OCI-LY7 (cell line): ENCODE measurements at regions not wholly inside any gene's neighbourhood (a gene's known extent, or its start where the extent isn't known, plus 50 kb on each side); places are given as distances from the start of the nearest gene placed in this dataset.

ENCODE experiments used
- EZH2phosphoT487 ChIP-seq: fragments of 200-600 bp; sonication (generic); IDR thresholded peaks from 2 replicates; pipeline ENCODE4 v1.6.1; 2018; ENCODE audit warnings: low read depth, borderline replicate concordance, mild to moderate bottlenecking, mixed run types, antibody characterized with exemption, low read length, moderate library complexity, mixed read lengths
- TF ChIP-seq, protein P1 (sequence below): fragments of 200-600 bp; sonication (generic); conservative IDR thresholded peaks from 2 replicates; pipeline ENCODE4 v1.5.1; 2014; ENCODE audit warnings: mild to moderate bottlenecking, antibody characterized with exemption, low read length, moderate library complexity, mixed read lengths

DNA sequence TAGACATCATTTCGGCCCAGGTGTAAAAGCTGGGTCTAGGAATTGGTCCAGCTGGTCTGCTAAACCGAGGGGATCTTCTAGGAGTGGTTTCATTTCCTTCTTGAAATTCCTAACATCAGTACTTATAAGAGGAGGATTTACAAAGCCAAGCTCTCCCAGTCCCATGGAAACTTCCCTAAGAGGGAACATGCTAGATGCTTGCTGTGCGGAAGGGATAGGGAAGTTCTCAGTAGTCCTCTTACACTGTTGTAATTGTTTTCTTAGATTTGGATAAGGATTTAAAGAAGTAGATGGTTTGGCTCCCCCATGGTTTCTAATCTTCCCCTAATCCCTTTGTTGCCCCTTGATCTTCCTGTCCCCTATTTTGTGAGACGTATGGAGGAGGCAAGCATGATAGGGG is 89.7 kb upstream of the XCR1 start:
- TF ChIP-seq, protein P1, sequence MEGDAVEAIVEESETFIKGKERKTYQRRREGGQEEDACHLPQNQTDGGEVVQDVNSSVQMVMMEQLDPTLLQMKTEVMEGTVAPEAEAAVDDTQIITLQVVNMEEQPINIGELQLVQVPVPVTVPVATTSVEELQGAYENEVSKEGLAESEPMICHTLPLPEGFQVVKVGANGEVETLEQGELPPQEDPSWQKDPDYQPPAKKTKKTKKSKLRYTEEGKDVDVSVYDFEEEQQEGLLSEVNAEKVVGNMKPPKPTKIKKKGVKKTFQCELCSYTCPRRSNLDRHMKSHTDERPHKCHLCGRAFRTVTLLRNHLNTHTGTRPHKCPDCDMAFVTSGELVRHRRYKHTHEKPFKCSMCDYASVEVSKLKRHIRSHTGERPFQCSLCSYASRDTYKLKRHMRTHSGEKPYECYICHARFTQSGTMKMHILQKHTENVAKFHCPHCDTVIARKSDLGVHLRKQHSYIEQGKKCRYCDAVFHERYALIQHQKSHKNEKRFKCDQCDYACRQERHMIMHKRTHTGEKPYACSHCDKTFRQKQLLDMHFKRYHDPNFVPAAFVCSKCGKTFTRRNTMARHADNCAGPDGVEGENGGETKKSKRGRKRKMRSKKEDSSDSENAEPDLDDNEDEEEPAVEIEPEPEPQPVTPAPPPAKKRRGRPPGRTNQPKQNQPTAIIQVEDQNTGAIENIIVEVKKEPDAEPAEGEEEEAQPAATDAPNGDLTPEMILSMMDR = no peak
- TF ChIP-seq EZH2phosphoT487 = no peak
